ENCODE measurements at regions not wholly inside any gene's neighbourhood (a gene's known extent, or its start where the extent isn't known, plus 50 kb on each side); places are given as distances from the start of the nearest gene placed in this dataset.

- TF ChIP-seq CTCF (conservative IDR thresholded peaks at IDR 0.05) (no peak), EZH2 (IDR thresholded peaks at IDR 0.05; ENCODE audit: low read depth) (no peak)
Measured at GRCh38 chr1:223016890-223017289, 126.2 kb downstream of the TLR5 start.

Data from PC-9 (cell line).